Right lobe of liver (tissue), 6 donors: ENCODE measurements at regions not wholly inside any gene's neighbourhood (a gene's known extent, or its start where the extent isn't known, plus 50 kb on each side); places are given as distances from the start of the nearest gene placed in this dataset.

ENCODE experiments used
- ATAC-seq, 4 donors: fragments of 200-7000 bp; cut with Tn5 transposase; one replicate each; pipeline ENCODE4 v1.9.1; 2020; ENCODE audit warnings: mild to moderate bottlenecking in 4 of 4, moderate library complexity in 4 of 4
- DNase-seq, 3 donors: peaks; one replicate each; pipeline ENCODE4 v3.0.0-alpha.2; 2020
- H3K27ac ChIP-seq, 3 donors: fragments of 200-600 bp; one replicate each; pipeline ENCODE4 v1.8.0; 2022
- H3K27me3 ChIP-seq, 2 donors: fragments of 200-600 bp; one replicate each; pipeline ENCODE4 v1.8.0; 2022
- H3K36me3 ChIP-seq, 4 donors: fragments of 200-600 bp; sonication (generic) in 1 of 4; one replicate each; pipeline versions ENCODE4 v1.5.1 to v1.8.0; 2017 to 2022; ENCODE audit warnings: control low read depth in 1 of 4
- H3K4me1 ChIP-seq, 4 donors: fragments of 200-600 bp; sonication (generic) in 1 of 4; one replicate each; pipeline versions ENCODE4 v1.5.1 to v1.8.0; 2017 to 2022; ENCODE audit warnings: control low read depth in 1 of 4
- H3K4me3 ChIP-seq, 3 donors: fragments of 200-600 bp; one replicate each; pipeline ENCODE4 v1.8.0; 2022
- H3K9me3 ChIP-seq, 4 donors: fragments of 200-600 bp; sonication (generic) in 1 of 4; one replicate each; pipeline versions ENCODE4 v1.5.1 to v1.8.0; 2017 to 2022; ENCODE audit warnings: control low read depth in 1 of 4
- CTCF ChIP-seq, 4 donors: fragments of 200-600 bp in 3 of 4; fragments of 450-650 bp in 1 of 4; IDR thresholded peaks; one replicate each; pipeline versions ENCODE4 v1.5.1 to v1.8.0; 2016 to 2022; ENCODE audit warnings: antibody characterized with exemption in 4 of 4, mild to moderate bottlenecking in 2 of 4
- POLR2A ChIP-seq: fragments of 450-650 bp; IDR thresholded peaks from one replicate; pipeline ENCODE4 v1.6.1; 2017; ENCODE audit warnings: antibody characterized with exemption, mild to moderate bottlenecking
- WGBS: methylation state at CpG from one replicate; pipeline ENCODE4 v1.1.6; 2018; ENCODE audit warnings: low coverage, low lambda C conversion rate; ENCODE audit not compliant: insufficient coverage; ENCODE audit errors: missing lambda C conversion rate; 5-methylcytosine and 5-hydroxymethylcytosine counted together
- intact Hi-C, 2 donors: fragments of 100-400 bp; cut with DNase I; formaldehyde crosslinking; loops; one replicate each; pipeline versions ENCODE4 v1.11.2 to v1.14.1; 2022
- donor health status: DM: no; HTN: yes; CAD: no.
- donor health status: DM: no; HTN: no; CAD: no.
- donor health status: DM: no; HTN: no; CAD: no.
- donor health status: DM: no; HTN: yes; CAD: no.
- donor health status: DM: no; HTN: yes; CAD: no.

GRCh38 chr3:43914269-43914668, 223.5 kb downstream of the ABHD5 start:
- DNase-seq (no peak), ATAC-seq (no peak)
- Histone ChIP-seq H3K27me3 (no peaks in the 10 kb centered on the region), H3K27ac (no peak overlapping the region), H3K9me3 (no peaks in the 10 kb centered on the region), H3K4me3 (no peak overlapping the region), H3K36me3 (no peaks in the 10 kb centered on the region), H3K4me1 (no peaks in the 10 kb centered on the region)
- WGBS = 57% methylated on average over 2 of the region's 2 CpGs
- TF ChIP-seq CTCF (IDR thresholded peaks at IDR 0.05) = no peak
- TF ChIP-seq POLR2A = no peak
- intact Hi-C loops = no loop called here

GRCh38 chr3:43915546-43915945, 224.8 kb downstream of the ABHD5 start:
- Histone ChIP-seq H3K4me1 (no peaks in the 10 kb centered on the region), H3K36me3 (no peaks in the 10 kb centered on the region), H3K4me3 (no peak overlapping the region), H3K27me3 (no peaks in the 10 kb centered on the region), H3K27ac (no peak overlapping the region), H3K9me3 (no peaks in the 10 kb centered on the region)
- DNase-seq (no peak), ATAC-seq (no peak)
- intact Hi-C loops = no loop called here
- WGBS = 91% methylated on average over 1 of the region's 1 CpG
- no peak for TF ChIP-seq CTCF (IDR thresholded peaks at IDR 0.05)
- no peak for TF ChIP-seq POLR2A

- no peak overlapping the region for H3K4me3 ChIP-seq
- intact Hi-C loops = no loop called here
- no CpG with 5 or more reads among the region's 3 CpGs for WGBS
- ATAC-seq = no peak
- no peaks in the 10 kb centered on the region for H3K4me1 ChIP-seq
- no peaks in the 10 kb centered on the region for H3K9me3 ChIP-seq
- H3K36me3 ChIP-seq = no peaks in the 10 kb centered on the region
- no peak for DNase-seq
- no peak overlapping the region for H3K27ac ChIP-seq
- no peak for TF ChIP-seq POLR2A
- no peak for TF ChIP-seq CTCF (IDR thresholded peaks at IDR 0.05)
- H3K27me3 ChIP-seq = no peaks in the 10 kb centered on the region
These were observed 226.6 kb downstream of the ABHD5 start for GRCh38 chr3:43917361-43917760.

GRCh38 chr3:43919029-43919428, 228.3 kb downstream of the ABHD5 start:
- intact Hi-C loops = no loop called here
- 44% methylated on average over 7 of the region's 7 CpGs for WGBS
- Histone ChIP-seq H3K27me3 (no peaks in the 10 kb centered on the region), H3K27ac (no peak overlapping the region), H3K36me3 (no peaks in the 10 kb centered on the region), H3K9me3 (no peaks in the 10 kb centered on the region), H3K4me1 (no peaks in the 10 kb centered on the region), H3K4me3 (no peak overlapping the region)
- TF ChIP-seq CTCF (IDR thresholded peaks at IDR 0.05) = no peak
- no peak for TF ChIP-seq POLR2A
- ATAC-seq = no peak
- no peak for DNase-seq

GRCh38 chr3:43921056-43921648, 230.4 kb downstream of the ABHD5 start:
- H3K4me3 ChIP-seq = no peak overlapping the region
- no peaks in the 10 kb centered on the region for H3K4me1 ChIP-seq
- no peaks in the 10 kb centered on the region for H3K9me3 ChIP-seq
- DNase-seq (no peak), ATAC-seq (no peak)
- no peaks in the 10 kb centered on the region for H3K27me3 ChIP-seq
- intact Hi-C loops = no loop called here
- TF ChIP-seq CTCF (IDR thresholded peaks at IDR 0.05) (no peak), POLR2A (no peak)
- H3K36me3 ChIP-seq = no peaks in the 10 kb centered on the region
- WGBS = 32% methylated on average over 8 of the region's 8 CpGs
- no peak overlapping the region for H3K27ac ChIP-seq
